Stomach (tissue), 8 donors: ENCODE measurements at regions not wholly inside any gene's neighbourhood (a gene's known extent, or its start where the extent isn't known, plus 50 kb on each side); places are given as distances from the start of the nearest gene placed in this dataset.

Experiments
- DNase-seq, 2 donors: peaks; one replicate each; pipeline versions ENCODE4 v3.0.0 to v3.0.0-alpha.2; 2013 to 2019
- H3K27ac ChIP-seq, 5 donors: fragments of 200-600 bp in 4 of 5; sonication (generic) in 4 of 5; one replicate each; pipeline ENCODE4 v1.5.1; 2013 to 2019; ENCODE audit warnings: mild to moderate bottlenecking in 1 of 5, moderate library complexity in 1 of 5
- H3K27me3 ChIP-seq, 3 donors: fragments of 200-600 bp; sonication (generic); one replicate each; pipeline ENCODE4 v1.5.1; 2017 to 2019; ENCODE audit warnings: mixed run types in 1 of 3
- H3K36me3 ChIP-seq, 4 donors: fragments of 200-600 bp; sonication (generic); 1 replicate in 3 of 4; 2 replicates in 1 of 4; pipeline ENCODE4 v1.5.1; 2016 to 2019
- H3K4me1 ChIP-seq, 4 donors: fragments of 200-600 bp; sonication (generic); one replicate each; pipeline ENCODE4 v1.5.1; 2016 to 2019
- H3K4me3 ChIP-seq, 4 donors: fragments of 200-600 bp; sonication (generic) in 3 of 4; one replicate each; pipeline ENCODE4 v1.5.1; 2016 to 2019; ENCODE audit warnings: mild to moderate bottlenecking in 1 of 4
- H3K9me3 ChIP-seq, 4 donors: fragments of 200-600 bp; sonication (generic); one replicate each; pipeline ENCODE4 v1.5.1; 2016 to 2019
- CTCF ChIP-seq, 7 experiments: fragments of 450-650 bp in 4 of 7; fragments of 200-600 bp in 3 of 7; sonication (generic) in 3 of 7; IDR thresholded peaks; one replicate each; pipeline ENCODE4 v1.5.1; 2016 to 2019; ENCODE audit warnings: antibody characterized with exemption in 7 of 7, control low read depth in 2 of 7, mild to moderate bottlenecking in 1 of 7
- EP300 ChIP-seq: sonication (generic); formaldehyde crosslinking; IDR thresholded peaks from one replicate; pipeline ENCODE4 v1.6.1; 2017; ENCODE audit warnings: antibody characterized with exemption
- POLR2A ChIP-seq, 4 donors: fragments of 450-650 bp; IDR thresholded peaks; one replicate each; pipeline ENCODE4 v1.6.1; 2016; ENCODE audit warnings: antibody characterized with exemption in 4 of 4, control low read depth in 2 of 4, mild to moderate bottlenecking in 1 of 4, moderate library complexity in 1 of 4
- POLR2AphosphoS5 ChIP-seq, 3 donors: sonication (generic); formaldehyde crosslinking; IDR thresholded peaks; one replicate each; pipeline ENCODE4 v1.6.1; 2016; ENCODE audit warnings: antibody characterized with exemption in 3 of 3
- WGBS, 5 donors: extraction: QIAGEN DNeasy Blood & Tissue Kit in 3 of 5; methylation state at CpG; one replicate each; pipeline versions ENCODE4 v1.1.5 to v1.1.7; 2013 to 2018; 5-methylcytosine and 5-hydroxymethylcytosine counted together
- intact Hi-C: fragments of 100-400 bp; cut with DNase I; formaldehyde crosslinking; loops from one replicate; pipeline ENCODE4 v1.15.1; 2023; ENCODE audit warnings: low total_unique reads
- donor health status: healthy with polysubstance abuse.
- donor health status: Bipolar disorder and iron deficiency.
- donor health status: healthy.

DNA sequence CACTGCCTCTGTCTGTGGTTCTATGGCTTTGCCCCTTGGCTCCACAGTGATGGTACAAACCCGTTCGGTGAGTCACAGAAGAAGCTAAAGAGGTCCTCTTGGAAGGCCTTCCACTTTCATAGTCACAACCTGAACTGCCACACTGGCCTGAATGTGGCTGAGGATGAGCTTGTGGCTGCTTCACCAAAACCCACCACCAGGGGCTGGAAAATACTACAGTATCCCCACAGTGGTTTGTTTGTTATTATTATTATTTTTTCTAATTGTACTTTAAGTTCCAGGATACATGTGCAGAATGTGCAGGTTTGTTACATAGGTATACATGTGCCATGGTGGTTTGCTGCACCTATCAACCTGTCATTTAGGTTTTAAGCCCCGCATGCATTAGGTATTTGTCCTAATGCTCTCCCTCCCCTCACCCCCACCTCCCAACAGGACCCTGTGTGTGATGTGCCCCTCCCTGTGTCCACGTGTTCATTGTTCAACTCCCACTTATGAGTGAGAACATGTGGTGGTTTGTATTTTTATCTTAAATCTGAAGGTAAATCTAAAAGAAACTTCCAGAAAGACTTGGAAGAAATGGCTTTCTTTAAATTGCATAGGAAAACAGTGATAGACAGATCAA lies 160.8 kb upstream of the NPSR1 start:
- Histone ChIP-seq H3K4me1 (no peaks in the 10 kb centered on the region), H3K9me3 (no peaks in the 10 kb centered on the region), H3K36me3 (no peaks in the 10 kb centered on the region), H3K4me3 (no peak overlapping the region), H3K27me3 (no peaks in the 10 kb centered on the region), H3K27ac (no peak overlapping the region)
- intact Hi-C loops = no loop called here
- DNase-seq = no peak
- TF ChIP-seq POLR2A (IDR thresholded peaks at IDR 0.05) (no peak), EP300 (no peak), POLR2AphosphoS5 (IDR thresholded peaks at IDR 0.05) (no peak), CTCF (IDR thresholded peaks at IDR 0.05) (no peak)
- WGBS, 5 donors = 64 to 71% (median 70%) methylated on average over 4 of the region's 4 CpGs

GRCh38 chr7:34501156-34501555 lies 156.9 kb upstream of the NPSR1 start:
- Histone ChIP-seq H3K4me1 (no peaks in the 10 kb centered on the region), H3K36me3 (no peaks in the 10 kb centered on the region), H3K9me3 (no peaks in the 10 kb centered on the region), H3K27me3 (no peaks in the 10 kb centered on the region), H3K27ac (no peak overlapping the region), H3K4me3 (no peak overlapping the region)
- no peak for DNase-seq
- no peak for TF ChIP-seq POLR2AphosphoS5 (IDR thresholded peaks at IDR 0.05)
- TF ChIP-seq POLR2A (IDR thresholded peaks at IDR 0.05) = no peak
- TF ChIP-seq CTCF (IDR thresholded peaks at IDR 0.05) = no peak
- TF ChIP-seq EP300 = no peak
- intact Hi-C loops = no loop called here
- WGBS, 5 donors = 31 to 42% (median 37%) methylated on average over 1 of the region's 1 CpG

- no peaks in the 10 kb centered on the region for H3K36me3 ChIP-seq
- TF ChIP-seq POLR2A (IDR thresholded peaks at IDR 0.05) (no peak), CTCF (IDR thresholded peaks at IDR 0.05) (no peak), POLR2AphosphoS5 (IDR thresholded peaks at IDR 0.05) (no peak), EP300 (no peak)
- WGBS, 5 donors = 74 to 85% (median 80%) methylated on average over 4 of the region's 4 CpGs
- H3K27me3 ChIP-seq = no peaks in the 10 kb centered on the region
- intact Hi-C loops = no loop called here
- H3K4me3 ChIP-seq = no peak overlapping the region
- no peak overlapping the region for H3K27ac ChIP-seq
- DNase-seq = no peak
- no peaks in the 10 kb centered on the region for H3K4me1 ChIP-seq
- H3K9me3 ChIP-seq = peaks cover 0 to 16% (median 0%) of the 10 kb centered on the region in 4 donors
These were observed 150.8 kb upstream of the NPSR1 start for GRCh38 chr7:34507191-34507590.

DNA sequence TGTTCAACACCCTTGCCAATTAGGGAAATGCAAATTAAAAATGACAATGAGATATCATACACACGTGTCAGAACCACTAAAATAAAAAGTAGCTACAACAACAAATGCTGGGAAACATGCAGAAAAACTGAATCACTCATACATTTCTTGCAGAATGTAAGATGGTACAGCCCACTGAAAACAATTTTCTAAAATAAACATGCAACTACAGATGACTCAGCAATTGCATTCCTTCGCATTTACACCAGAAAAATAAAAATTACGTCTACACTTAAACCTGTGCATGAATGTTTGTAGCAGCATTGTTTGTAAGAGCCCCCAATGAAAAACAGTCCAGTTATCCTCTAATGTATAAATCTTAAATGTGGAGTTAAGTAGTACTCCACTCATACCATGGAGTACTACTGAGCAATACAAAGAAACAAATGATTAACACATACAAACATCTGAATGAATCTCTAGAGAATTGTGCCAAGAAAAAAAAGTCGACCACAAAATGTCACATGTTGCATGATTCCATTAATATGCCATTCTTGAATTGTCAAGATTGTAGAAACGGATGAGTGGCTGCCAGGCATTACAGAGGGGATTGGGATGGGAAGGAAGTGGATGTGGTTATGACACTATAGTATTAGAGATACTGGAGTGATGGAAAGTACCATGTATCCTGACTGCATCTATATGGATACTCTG lies 134.6 kb upstream of the NPSR1 start:
- no peak for DNase-seq
- no peaks in the 10 kb centered on the region for H3K27me3 ChIP-seq
- H3K27ac ChIP-seq = no peak overlapping the region
- intact Hi-C loops = no loop called here
- H3K36me3 ChIP-seq = no peaks in the 10 kb centered on the region
- peaks cover 0 to 39% (median 6%) of the 10 kb centered on the region in 4 donors for H3K9me3 ChIP-seq
- TF ChIP-seq POLR2A (IDR thresholded peaks at IDR 0.05) (no peak), EP300 (no peak), POLR2AphosphoS5 (IDR thresholded peaks at IDR 0.05) (no peak), CTCF (IDR thresholded peaks at IDR 0.05) (no peak)
- no peaks in the 10 kb centered on the region for H3K4me1 ChIP-seq
- H3K4me3 ChIP-seq = no peak overlapping the region
- WGBS, 5 donors = 67 to 76% (median 69%) methylated on average over 5 of the region's 5 CpGs
